CD14-positive monocyte (primary cell): ENCODE measurements at regions not wholly inside any gene's neighbourhood (a gene's known extent, or its start where the extent isn't known, plus 50 kb on each side); places are given as distances from the start of the nearest gene placed in this dataset.

Experiments used
- DNase-seq, 3 donors: peaks; one replicate each; pipeline ENCODE4 v3.0.0-alpha.2; 2011 to 2022
- H2AFZ ChIP-seq: 2 replicates; pipeline ENCODE4 v1.6.0; 2012; ENCODE audit warnings: mild to moderate bottlenecking, low read depth, low read length, inconsistent platforms; ENCODE audit not compliant: insufficient read depth, poor library complexity, severe bottlenecking
- H3K27ac ChIP-seq, 2 donors: 1 replicate in 1 of 2; 2 replicates in 1 of 2; pipeline ENCODE4 v1.5.1; 2012 to 2013; ENCODE audit warnings: low read length in 2 of 2, control low read depth in 1 of 2, inconsistent platforms in 1 of 2, low read depth in 1 of 2, mild to moderate bottlenecking in 1 of 2
- H3K27me3 ChIP-seq, 2 donors: one replicate each; pipeline versions ENCODE4 v1.6.0 to v1.6.1; 2011 to 2013; ENCODE audit warnings: low read length in 2 of 2; ENCODE audit not compliant: control insufficient read depth in 2 of 2, insufficient read depth in 2 of 2
- H3K36me3 ChIP-seq, 2 donors: replicated peaks in 1 of 2; 1 replicate in 1 of 2; 2 replicates in 1 of 2; pipeline versions ENCODE4 v1.5.1 to v1.6.1; 2012 to 2013; ENCODE audit warnings: low read length in 2 of 2, control low read depth in 1 of 2, inconsistent platforms in 1 of 2, mild to moderate bottlenecking in 1 of 2; ENCODE audit not compliant: insufficient read depth in 2 of 2, control insufficient read depth in 1 of 2
- H3K4me1 ChIP-seq, 2 donors: 1 replicate in 1 of 2; 2 replicates in 1 of 2; pipeline versions ENCODE4 v1.5.1 to v1.6.1; 2012 to 2013; ENCODE audit warnings: low read length in 2 of 2, control low read depth in 1 of 2, inconsistent platforms in 1 of 2, mild to moderate bottlenecking in 1 of 2, moderate library complexity in 1 of 2; ENCODE audit not compliant: insufficient read depth in 2 of 2, control insufficient read depth in 1 of 2
- H3K4me2 ChIP-seq: replicated peaks from 2 replicates; pipeline ENCODE3; 2012; ENCODE audit warnings: low read length, moderate library complexity, mild to moderate bottlenecking; ENCODE audit not compliant: poor library complexity, severe bottlenecking; ENCODE audit errors: extremely low read depth
- H3K4me3 ChIP-seq, 3 experiments: fragments of 200-600 bp in 1 of 3; sonication (generic) in 1 of 3; replicated peaks in 1 of 3; 1 replicate in 2 of 3; 2 replicates in 1 of 3; pipeline ENCODE4 v1.5.1; 2011 to 2013; ENCODE audit warnings: low read length in 3 of 3, mild to moderate bottlenecking in 3 of 3, control low read depth in 2 of 3, low read depth in 2 of 3, inconsistent platforms in 1 of 3, moderate library complexity in 1 of 3
- H3K79me2 ChIP-seq: 2 replicates; pipeline ENCODE4 v1.6.0; 2012; ENCODE audit warnings: mild to moderate bottlenecking, control low read depth, inconsistent platforms, low read length, moderate library complexity; ENCODE audit not compliant: insufficient read depth
- H3K9ac ChIP-seq: 2 replicates; pipeline ENCODE4 v1.6.0; 2017; ENCODE audit warnings: low read length, mild to moderate bottlenecking; ENCODE audit not compliant: insufficient read depth, poor library complexity, severe bottlenecking
- H3K9me3 ChIP-seq, 2 donors: replicated peaks in 1 of 2; 1 replicate in 1 of 2; 2 replicates in 1 of 2; pipeline versions ENCODE4 v1.5.1 to v1.6.1; 2012 to 2013; ENCODE audit warnings: low read length in 2 of 2, control low read depth in 1 of 2; ENCODE audit not compliant: control insufficient read depth in 1 of 2, insufficient read depth in 1 of 2
- H4K20me1 ChIP-seq: 2 replicates; pipeline ENCODE4 v1.6.0; 2012; ENCODE audit warnings: mild to moderate bottlenecking, low read length, control low read depth, moderate library complexity; ENCODE audit not compliant: insufficient read depth
- H3K27ac Mint-ChIP-seq, 7 donors: one replicate each; pipeline ENCODE4 v1.8.0; 2020; ENCODE audit warnings: mild to moderate bottlenecking in 7 of 7, mixed read lengths in 7 of 7, moderate library complexity in 6 of 7, inconsistent platforms in 2 of 7
- H3K27me3 Mint-ChIP-seq, 3 donors: one replicate each; pipeline ENCODE4 v1.8.0; 2021 to 2022; ENCODE audit warnings: low read depth in 3 of 3, mild to moderate bottlenecking in 3 of 3, mixed read lengths in 3 of 3, moderate library complexity in 3 of 3, inconsistent platforms in 1 of 3
- H3K36me3 Mint-ChIP-seq, 2 donors: one replicate each; pipeline ENCODE4 v1.8.0; 2020; ENCODE audit warnings: mixed read lengths in 2 of 2, inconsistent platforms in 1 of 2, mild to moderate bottlenecking in 1 of 2
- H3K4me1 Mint-ChIP-seq: one replicate; pipeline ENCODE4 v1.8.0; 2020; ENCODE audit warnings: mild to moderate bottlenecking, mixed read lengths
- H3K4me3 Mint-ChIP-seq, 2 donors: one replicate each; pipeline ENCODE4 v1.8.0; 2020; ENCODE audit warnings: mild to moderate bottlenecking in 2 of 2, mixed read lengths in 2 of 2, moderate library complexity in 1 of 2
- H3K9me3 Mint-ChIP-seq, 7 donors: one replicate each; pipeline ENCODE4 v1.8.0; 2020 to 2022; ENCODE audit warnings: mixed read lengths in 7 of 7, mild to moderate bottlenecking in 6 of 7, moderate library complexity in 6 of 7, inconsistent platforms in 2 of 7
- WGBS: methylation state at CpG from one replicate; pipeline ENCODE4 v1.1.5; 2013; ENCODE audit warnings: missing lambda C conversion rate; ENCODE audit not compliant: insufficient coverage; 5-methylcytosine and 5-hydroxymethylcytosine counted together
- intact Hi-C, 2 donors: fragments of 100-400 bp; cut with micrococcal nuclease; formaldehyde crosslinking; loops; one replicate each; pipeline versions ENCODE4 v1.15.0 to v1.15.1; 2023
- TF ChIP-seq, protein P1 (sequence below): fragments of 200-600 bp; IDR thresholded peaks from one replicate; pipeline ENCODE4 v1.8.0; 2022; ENCODE audit warnings: antibody characterized with exemption, mild to moderate bottlenecking

DNA sequence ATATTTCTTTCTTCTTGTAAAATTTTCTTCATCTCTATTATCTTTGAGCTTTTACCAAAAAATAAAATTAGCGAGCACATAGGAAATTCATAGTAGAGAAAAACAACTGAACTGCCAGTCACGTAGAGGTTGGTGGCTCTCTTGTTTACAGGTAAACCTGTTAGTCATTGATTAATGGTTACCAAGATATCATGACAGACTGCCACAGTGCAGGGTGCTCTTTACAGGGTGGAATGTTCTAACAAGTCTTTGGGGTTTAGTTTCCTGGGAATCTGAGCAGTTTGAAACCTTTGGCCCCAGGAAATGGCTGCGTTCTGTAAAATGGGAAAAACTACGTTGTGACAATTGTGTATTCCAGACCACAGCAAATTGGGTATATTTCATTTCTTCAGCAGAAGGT is 407.3 kb upstream of the ADARB2 start:
- Histone ChIP-seq H3K27ac (no peak overlapping the region), H4K20me1 (no peaks in the 10 kb centered on the region), H3K4me3 (no peak overlapping the region), H3K4me2 (no peak overlapping the region), H3K9ac (no peak overlapping the region), H3K36me3 (no peaks in the 10 kb centered on the region), H3K4me1 (no peaks in the 10 kb centered on the region), H3K9me3 (peaks cover 0 to 3% of the 10 kb centered on the region in 2 donors), H3K27me3 (no peaks in the 10 kb centered on the region), H2AFZ (no peak overlapping the region), H3K79me2 (no peaks in the 10 kb centered on the region)
- intact Hi-C loops = no loop called here
- 81% methylated on average over 3 of the region's 4 CpGs for WGBS
- no peak overlapping the region for H3K4me3 Mint-ChIP-seq
- TF ChIP-seq, protein P1, sequence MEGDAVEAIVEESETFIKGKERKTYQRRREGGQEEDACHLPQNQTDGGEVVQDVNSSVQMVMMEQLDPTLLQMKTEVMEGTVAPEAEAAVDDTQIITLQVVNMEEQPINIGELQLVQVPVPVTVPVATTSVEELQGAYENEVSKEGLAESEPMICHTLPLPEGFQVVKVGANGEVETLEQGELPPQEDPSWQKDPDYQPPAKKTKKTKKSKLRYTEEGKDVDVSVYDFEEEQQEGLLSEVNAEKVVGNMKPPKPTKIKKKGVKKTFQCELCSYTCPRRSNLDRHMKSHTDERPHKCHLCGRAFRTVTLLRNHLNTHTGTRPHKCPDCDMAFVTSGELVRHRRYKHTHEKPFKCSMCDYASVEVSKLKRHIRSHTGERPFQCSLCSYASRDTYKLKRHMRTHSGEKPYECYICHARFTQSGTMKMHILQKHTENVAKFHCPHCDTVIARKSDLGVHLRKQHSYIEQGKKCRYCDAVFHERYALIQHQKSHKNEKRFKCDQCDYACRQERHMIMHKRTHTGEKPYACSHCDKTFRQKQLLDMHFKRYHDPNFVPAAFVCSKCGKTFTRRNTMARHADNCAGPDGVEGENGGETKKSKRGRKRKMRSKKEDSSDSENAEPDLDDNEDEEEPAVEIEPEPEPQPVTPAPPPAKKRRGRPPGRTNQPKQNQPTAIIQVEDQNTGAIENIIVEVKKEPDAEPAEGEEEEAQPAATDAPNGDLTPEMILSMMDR = no peak
- peaks cover 0 to 5% (median 4%) of the 10 kb centered on the region in 3 donors for H3K27me3 Mint-ChIP-seq
- H3K9me3 Mint-ChIP-seq = peaks cover 0 to 10% (median 2%) of the 10 kb centered on the region in 7 donors
- H3K27ac Mint-ChIP-seq = no peak overlapping the region
- H3K4me1 Mint-ChIP-seq = no peaks in the 10 kb centered on the region
- no peaks in the 10 kb centered on the region for H3K36me3 Mint-ChIP-seq
- no peak for DNase-seq

DNA sequence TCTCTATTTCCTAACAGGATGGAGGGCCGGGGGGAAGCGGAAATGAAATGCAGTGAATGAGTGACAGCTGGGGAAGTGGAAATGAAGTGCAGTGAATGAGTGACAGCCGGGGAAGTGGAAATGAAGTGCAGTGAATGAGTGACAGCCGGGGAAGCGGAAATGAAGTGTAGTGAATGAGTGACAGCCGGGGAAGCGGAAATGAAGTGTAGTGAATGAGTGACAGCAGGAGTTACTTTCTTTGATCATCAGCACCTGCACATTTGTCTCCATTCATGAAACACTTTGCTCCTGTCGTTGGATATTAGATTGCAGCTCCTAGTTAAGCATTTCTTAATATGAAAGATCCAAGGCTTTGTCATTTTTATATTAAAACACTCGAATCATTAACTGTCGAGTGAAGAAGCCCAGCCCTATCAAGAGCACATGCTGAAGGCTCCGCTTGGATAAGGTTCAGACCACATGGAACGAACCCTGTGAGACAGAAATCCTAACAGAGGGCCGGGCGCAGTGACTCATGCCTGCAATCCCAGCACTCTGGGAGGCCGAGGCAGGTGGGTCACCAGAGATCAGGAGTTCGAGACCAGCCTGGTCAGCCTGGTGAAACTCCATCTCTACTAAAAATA is 406.0 kb upstream of the ADARB2 start:
- no peak overlapping the region for H3K4me3 Mint-ChIP-seq
- H3K36me3 Mint-ChIP-seq = no peaks in the 10 kb centered on the region
- no peaks in the 10 kb centered on the region for H3K79me2 ChIP-seq
- 87% methylated on average over 9 of the region's 16 CpGs for WGBS
- intact Hi-C loops = no loop called here
- no peak for DNase-seq
- H3K9me3 ChIP-seq = peaks cover 0 to 3% of the 10 kb centered on the region in 2 donors
- H3K4me1 Mint-ChIP-seq = no peaks in the 10 kb centered on the region
- H4K20me1 ChIP-seq = no peaks in the 10 kb centered on the region
- no peak overlapping the region for H3K4me3 ChIP-seq
- H2AFZ ChIP-seq = no peak overlapping the region
- no peaks in the 10 kb centered on the region for H3K27me3 ChIP-seq
- H3K27me3 Mint-ChIP-seq = peaks cover 0 to 3% (median 2%) of the 10 kb centered on the region in 3 donors
- H3K9ac ChIP-seq = no peak overlapping the region
- TF ChIP-seq, protein P1 = no peak
- H3K27ac Mint-ChIP-seq = no peak overlapping the region
- H3K4me2 ChIP-seq = no peak overlapping the region
- no peaks in the 10 kb centered on the region for H3K4me1 ChIP-seq
- H3K27ac ChIP-seq = no peak overlapping the region
- H3K9me3 Mint-ChIP-seq = peaks cover 0 to 10% (median 2%) of the 10 kb centered on the region in 7 donors
- H3K36me3 ChIP-seq = no peaks in the 10 kb centered on the region
